Adrenal gland (tissue), 5 donors: ENCODE measurements at regions not wholly inside any gene's neighbourhood (a gene's known extent, or its start where the extent isn't known, plus 50 kb on each side); places are given as distances from the start of the nearest gene placed in this dataset.

ENCODE experiments used
- CTCF ChIP-seq, 6 experiments: fragments of 450-650 bp in 4 of 6; fragments of 200-600 bp in 2 of 6; sonication (generic) in 1 of 6; IDR thresholded peaks; 1 replicate in 5 of 6; 2 replicates in 1 of 6; pipeline versions ENCODE4 v1.5.1 to v1.8.0; 2016 to 2021; ENCODE audit warnings: antibody characterized with exemption in 6 of 6, mild to moderate bottlenecking in 2 of 6, moderate library complexity in 1 of 6
- POLR2A ChIP-seq, 2 donors: fragments of 450-650 bp; IDR thresholded peaks; one replicate each; pipeline ENCODE4 v1.6.1; 2017; ENCODE audit warnings: antibody characterized with exemption in 2 of 2, mild to moderate bottlenecking in 2 of 2, moderate library complexity in 1 of 2
- donor health status: DM: no; HTN: no; CAD: no.

- TF ChIP-seq POLR2A (IDR thresholded peaks at IDR 0.05) (no peak), CTCF (IDR thresholded peaks at IDR 0.05) (no peak)
Observed at GRCh38 chr6:12606616-12607015, 110.0 kb upstream of the PHACTR1 start.
